ENCODE measurements at regions not wholly inside any gene's neighbourhood (a gene's known extent, or its start where the extent isn't known, plus 50 kb on each side); places are given as distances from the start of the nearest gene placed in this dataset.

DNA sequence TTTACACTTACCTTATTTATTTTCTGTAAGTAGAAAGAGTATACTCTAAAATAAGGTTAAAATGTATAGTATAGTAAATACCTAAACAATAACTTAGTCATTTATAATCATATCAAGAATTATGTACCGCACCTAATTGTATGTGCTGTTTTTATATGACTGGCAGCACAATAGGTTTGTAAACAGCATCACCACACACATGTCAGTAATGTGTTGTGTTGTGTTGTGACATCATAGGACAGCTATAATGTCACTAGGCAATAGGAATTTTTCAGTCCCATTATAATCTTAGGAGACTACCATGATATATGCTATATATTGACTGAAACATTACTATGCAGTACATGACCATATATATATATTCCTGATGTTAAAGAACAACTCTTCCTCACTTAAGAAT, 99.9 kb upstream of the CNTN4 start:
- no peak overlapping the region for H3K4me3 ChIP-seq (ENCODE audit: low read length)
- no peak for TF ChIP-seq CTCF (conservative IDR thresholded peaks at IDR 0.05; ENCODE audit: low read depth, low read length)
- DNase-seq (ENCODE audit: low read depth): no peak

- DNase-seq (ENCODE audit: low read depth): no peak
- H3K4me3 ChIP-seq (ENCODE audit: low read length): no peak overlapping the region
Observed at GRCh38 chr3:2001306-2002108, 97.2 kb upstream of the CNTN4 start.

DNA sequence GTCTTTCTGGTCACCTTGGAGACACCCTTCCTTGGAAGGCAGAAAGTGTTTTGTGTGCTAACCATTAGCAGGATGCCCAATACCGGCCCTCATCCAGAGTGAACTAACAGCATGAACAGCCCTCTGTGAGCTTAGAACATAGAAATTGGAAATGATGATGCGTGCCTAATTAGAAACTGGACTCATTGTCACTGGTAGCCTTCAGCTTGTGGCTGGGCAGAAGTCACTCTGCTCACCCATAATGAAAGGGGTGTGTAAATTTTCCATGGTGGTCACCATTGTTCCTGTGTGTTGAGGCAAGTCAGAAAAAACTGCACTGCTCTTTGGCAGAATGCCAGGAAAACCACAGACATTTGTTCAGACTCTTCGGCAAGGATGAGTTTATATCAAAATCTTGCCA, 74.7 kb upstream of the CNTN4 start:
- DNase-seq (ENCODE audit: low read depth): no peak
- no peak for TF ChIP-seq CTCF (conservative IDR thresholded peaks at IDR 0.05; ENCODE audit: low read depth, low read length)
- no peak overlapping the region for H3K4me3 ChIP-seq (ENCODE audit: low read length)

More at GRCh38 chr3:2001306-2002108, 97.2 kb upstream of the CNTN4 start:
- no peak for TF ChIP-seq CTCF (conservative IDR thresholded peaks at IDR 0.05; ENCODE audit: low read depth, low read length)

- TF ChIP-seq CTCF (conservative IDR thresholded peaks at IDR 0.05; ENCODE audit: low read depth, low read length): no peak
- H3K4me3 ChIP-seq (ENCODE audit: low read length): no peak overlapping the region
- no peak for DNase-seq (ENCODE audit: low read depth)
Observed at GRCh38 chr3:2024713-2025112, 74.0 kb upstream of the CNTN4 start.

- TF ChIP-seq CTCF (conservative IDR thresholded peaks at IDR 0.05; ENCODE audit: low read depth, low read length): no peak
- no peak overlapping the region for H3K4me3 ChIP-seq (ENCODE audit: low read length)
- no peak for DNase-seq (ENCODE audit: low read depth)
Observed at GRCh38 chr3:2029559-2029958, 69.1 kb upstream of the CNTN4 start.

DNA sequence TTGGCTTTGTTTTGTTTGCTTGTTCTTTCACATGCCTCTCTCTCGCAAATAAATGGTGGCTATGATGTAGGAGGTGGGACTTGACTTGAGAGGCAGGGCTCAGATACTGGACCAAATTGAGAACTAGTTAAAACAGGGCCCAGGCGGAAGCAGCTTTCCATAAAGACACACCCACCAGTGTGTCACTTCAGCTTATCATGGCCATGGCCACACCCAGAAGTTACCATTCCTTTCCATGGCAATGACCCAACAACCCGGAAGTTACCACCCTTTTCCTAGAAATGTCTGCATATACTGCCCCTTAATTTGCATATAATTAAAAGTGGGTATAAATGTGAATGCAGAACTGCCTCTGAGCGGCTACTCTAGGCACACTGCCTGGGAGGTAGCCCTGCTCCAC, 62.6 kb upstream of the CNTN4 start:
- DNase-seq (ENCODE audit: low read depth): no peak
- TF ChIP-seq CTCF (conservative IDR thresholded peaks at IDR 0.05; ENCODE audit: low read depth, low read length): no peak
- H3K4me3 ChIP-seq (ENCODE audit: low read length): no peak overlapping the region

GRCh38 chr3:2041931-2042330, 56.7 kb upstream of the CNTN4 start:
- no peak overlapping the region for H3K4me3 ChIP-seq (ENCODE audit: low read length)
- DNase-seq (ENCODE audit: low read depth): no peak
- TF ChIP-seq CTCF (conservative IDR thresholded peaks at IDR 0.05; ENCODE audit: low read depth, low read length): no peak

Data from retinal pigment epithelial cell (primary cell).